ENCODE measurements at regions not wholly inside any gene's neighbourhood (a gene's known extent, or its start where the extent isn't known, plus 50 kb on each side); places are given as distances from the start of the nearest gene placed in this dataset.

DNA sequence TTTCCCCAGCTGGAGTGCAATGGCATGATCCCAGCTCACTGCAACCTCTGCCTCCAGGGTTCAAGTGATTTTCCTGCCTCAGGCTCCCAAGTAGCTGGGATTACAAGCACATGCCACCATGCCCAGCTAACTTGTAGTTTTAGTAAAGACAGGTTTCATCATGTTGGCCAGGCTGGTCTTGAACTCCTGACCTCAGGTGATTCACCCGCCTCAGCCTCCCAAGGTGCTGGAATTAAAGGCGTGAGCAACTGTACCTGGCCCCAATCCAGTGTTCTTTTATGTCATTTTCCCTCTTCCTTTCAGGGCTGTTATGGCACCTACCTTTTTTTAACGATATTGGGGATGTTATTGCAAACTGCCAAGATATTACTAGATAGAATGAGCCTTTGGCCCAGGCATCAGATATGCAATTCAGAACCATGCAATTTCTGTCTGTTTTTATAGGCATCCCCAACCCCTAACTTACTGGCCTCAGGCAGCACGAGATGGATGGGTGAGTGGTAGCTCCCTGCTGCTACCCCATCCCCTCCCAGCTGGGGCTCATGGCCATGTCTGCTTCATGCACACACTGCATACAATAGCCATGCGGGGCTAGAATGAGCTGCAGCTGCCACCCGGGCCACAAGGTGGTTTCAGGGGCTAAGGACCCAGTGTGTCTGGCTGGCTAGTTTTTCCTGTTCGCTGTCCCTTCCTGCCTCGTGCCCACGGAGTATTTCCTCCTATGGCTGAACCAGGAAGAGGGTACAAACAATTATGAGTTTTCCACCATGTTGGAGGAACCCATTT lies 1080.1 kb upstream of the SORCS1 start:
- DNase-seq (ENCODE audit: low read depth) = no peak

DNA sequence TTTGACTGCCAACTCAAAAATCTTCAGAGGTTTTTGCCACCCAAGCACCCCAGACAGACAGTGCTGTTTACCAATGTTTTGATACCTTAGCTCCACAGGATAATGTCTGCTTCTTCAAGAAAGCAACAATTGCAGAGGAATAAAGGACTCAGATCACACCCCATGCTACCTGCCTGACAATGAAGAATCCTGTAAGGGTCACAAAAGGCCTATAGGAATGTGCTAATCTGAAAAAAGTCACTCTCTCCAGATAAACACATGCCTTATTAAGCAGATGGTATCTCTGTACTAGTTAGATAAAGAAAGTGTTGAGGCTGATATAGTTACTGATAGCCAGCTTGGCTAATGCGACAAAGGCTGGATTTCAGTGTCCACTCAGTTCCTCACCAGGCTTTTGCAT lies 1076.7 kb upstream of the SORCS1 start:
- DNase-seq (ENCODE audit: low read depth) = no peak

DNA sequence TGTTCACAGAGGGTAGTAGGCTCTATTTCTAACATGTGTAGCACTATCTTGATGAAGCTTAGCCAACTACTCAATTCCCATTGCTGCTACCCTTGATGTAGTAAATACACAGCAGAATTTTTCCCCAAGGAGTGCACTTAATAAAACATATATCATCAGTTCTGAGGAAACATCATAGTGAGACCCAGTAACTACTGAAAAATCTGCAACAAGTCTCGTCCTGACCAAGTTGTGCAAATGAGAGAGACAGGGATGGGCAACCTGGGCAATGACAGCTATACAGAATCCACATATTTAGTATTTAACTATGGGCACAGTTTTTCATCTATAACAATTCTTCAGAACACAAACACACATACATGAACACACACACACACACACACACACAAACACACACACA lies 1073.8 kb upstream of the SORCS1 start:
- DNase-seq (ENCODE audit: low read depth) = no peak

DNA sequence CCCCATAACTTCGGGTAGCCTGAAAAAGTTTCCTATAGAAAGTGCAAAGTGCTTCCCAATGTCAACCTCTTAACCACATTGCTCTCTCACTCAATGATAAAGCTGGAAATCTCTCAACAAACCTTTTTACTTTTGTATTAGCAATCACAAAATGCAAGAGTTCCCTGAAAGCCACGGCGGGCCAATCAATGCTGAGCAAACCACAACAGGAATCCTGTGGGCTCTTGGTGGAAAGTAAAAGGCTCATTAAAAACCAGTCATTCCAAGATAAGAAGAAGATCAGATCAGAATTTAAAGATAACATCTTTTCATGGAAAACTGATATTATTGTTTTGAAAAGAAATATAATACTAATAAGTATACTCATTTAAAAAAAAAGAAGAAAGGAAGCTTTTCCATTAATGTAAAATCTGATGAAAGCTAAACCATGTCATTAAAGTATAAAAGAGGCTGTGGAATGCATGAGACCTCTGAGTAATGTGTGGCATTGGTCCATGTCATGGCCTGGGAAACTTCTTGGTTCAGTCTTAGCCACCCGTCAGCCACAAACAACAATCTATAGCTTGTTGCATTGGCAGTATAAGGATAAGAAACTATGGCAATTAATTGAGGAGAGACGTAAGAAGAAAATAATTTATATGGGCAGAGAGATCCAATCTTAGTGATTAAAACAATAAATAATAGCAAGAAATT lies 1066.1 kb upstream of the SORCS1 start:
- no peak for DNase-seq (ENCODE audit: low read depth)

DNA sequence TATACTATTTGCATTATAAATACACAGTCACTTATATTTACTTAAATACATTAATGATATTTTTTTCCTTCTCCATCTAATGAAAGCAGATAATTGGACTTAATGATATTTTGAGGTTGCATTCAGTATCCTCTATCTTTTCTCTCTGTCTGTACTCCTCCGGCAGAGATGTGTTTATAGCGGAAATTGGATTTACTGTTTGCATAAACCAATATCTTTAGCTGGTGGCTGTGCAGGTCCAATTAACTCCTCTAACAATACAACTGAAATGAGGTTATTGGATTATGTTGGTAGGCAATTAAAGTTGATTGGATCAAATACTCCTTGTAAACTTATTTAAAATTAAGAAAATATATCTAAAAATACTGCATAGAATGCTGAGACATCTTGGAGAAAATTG lies 1044.2 kb upstream of the SORCS1 start:
- no peak for DNase-seq (ENCODE audit: low read depth)

DNA sequence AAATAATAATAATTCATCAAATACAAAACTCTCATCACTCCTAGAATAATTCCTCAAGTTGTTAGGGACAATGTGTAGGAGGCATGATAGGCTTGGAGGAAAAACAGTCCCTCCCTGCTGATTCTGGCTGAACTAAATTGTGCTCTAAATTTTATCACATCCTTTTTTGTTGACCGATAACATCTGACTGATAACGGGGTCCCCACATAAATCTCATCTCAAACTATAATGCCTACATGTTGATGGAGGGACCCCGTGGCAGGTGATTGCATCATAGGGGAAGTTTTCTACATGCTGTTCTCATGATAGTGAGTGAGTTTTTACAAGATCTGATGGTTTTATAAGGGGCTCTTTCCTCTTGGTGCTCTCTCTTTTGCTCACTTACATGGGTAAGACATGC lies 1043.5 kb upstream of the SORCS1 start:
- no peak for DNase-seq (ENCODE audit: low read depth)

DNA sequence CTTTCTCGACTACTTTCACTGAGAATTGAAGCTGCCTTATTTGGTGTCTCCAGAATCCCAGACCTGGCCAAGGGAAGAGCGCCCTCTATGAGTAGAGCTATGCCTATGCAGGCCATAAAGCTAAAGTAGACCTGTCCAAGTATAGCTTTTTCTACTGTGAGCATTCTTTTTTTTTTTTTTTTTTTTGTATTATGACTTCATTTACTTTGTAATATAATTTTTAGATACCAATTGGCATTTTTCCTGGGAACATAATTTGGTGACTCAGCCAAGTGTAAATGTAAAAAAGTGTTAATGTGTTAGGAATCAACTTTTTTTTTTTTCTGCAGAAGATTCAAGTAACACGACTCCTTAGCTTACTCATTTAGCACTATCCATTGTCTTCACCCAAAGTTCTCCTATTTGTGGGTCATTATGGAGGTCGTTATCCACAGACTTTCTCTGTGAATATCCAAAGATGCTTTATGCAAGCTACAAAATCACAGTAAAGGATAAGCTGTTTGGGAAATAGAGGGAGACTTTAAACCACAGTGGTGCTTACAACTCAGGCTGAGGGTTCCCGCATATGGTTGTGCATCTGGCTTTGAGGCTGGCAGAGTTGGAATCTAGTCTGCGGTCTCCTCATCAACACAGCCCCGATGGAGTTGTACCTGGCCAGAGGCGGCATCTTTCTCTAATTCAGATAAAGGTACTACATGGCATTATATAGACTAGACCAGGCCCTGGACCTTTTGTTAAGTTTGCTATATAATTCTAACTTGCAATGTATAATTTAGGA lies 1040.2 kb upstream of the SORCS1 start:
- DNase-seq (ENCODE audit: low read depth) = peak; percentile 12

DNA sequence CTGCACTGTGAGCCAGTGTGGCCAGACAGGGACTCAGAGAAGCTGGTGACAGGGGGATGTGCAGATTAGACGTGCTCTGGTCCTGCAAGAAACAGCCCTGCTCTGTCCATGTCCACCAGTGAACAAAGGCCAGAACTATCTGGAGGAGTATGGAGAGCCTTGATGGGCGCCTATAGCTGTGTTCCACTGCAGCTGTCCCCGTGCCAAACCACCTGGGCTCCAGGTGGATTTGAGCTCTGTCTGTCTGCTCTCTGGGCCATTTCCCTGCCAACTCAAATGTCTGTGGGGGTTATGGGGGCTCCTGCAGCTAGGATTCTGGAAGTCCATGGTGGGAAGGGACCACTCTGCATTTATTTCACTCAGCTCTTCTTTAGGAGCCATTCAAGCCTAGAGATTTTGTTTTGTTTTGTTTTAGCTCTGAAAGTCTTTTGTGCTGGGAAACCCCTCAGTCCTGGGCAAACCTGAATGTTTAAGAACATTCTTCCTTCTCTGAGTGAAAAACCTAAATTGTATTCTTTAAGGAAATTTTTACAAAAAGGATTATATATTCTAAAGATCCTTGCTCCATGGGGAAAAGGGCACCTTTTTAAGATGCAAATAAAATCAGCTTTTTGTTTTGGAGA lies 1039.5 kb upstream of the SORCS1 start:
- DNase-seq (ENCODE audit: low read depth) = no peak

DNA sequence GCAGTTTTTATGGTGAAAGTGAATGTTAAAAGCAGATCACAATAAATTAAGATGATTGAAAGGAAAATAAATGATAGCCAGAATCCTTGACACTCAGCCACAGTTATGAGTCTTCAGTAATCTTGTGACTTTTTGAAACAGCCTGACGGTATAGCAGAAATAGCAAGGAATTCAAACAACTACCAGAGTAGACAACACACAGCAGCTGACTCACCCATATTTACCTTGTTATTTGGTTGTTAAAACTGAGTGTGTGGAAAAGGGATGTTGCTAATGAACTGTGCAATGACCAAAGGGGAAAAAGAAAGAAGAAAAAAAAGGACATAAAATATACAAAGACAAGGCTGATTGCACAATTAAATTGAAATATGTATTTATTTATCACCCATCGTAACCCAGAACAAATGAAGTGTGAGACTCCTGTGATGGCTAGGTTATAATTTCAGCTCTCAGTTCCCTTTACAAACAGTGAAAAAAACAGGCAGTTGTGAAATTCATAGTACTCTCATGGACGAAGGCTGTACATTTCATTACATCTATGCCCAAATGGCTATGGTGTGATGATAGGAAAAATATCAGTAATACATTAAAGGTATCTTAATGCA lies 1023.0 kb upstream of the SORCS1 start:
- DNase-seq (ENCODE audit: low read depth) = peak; percentile 11

DNA sequence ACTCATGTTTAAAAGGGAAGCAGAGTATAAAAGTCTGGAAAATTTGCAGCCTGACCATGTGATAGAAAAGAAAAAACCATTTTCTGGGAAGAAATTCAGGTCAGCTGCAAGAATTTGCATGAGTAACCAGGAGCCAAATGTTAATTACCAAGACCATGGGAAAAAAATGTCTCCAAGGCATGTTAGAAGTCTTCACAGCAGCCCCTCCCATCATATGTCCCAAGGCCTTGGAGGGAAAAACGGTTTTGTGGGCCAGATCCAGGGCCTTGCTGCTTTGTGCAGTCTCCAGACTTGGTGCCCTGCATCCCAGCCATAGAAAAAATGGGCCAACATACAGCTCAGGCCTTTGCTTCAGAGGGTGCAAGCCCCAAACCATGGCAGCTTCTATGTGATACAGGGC lies 1019.6 kb upstream of the SORCS1 start:
- no peak for DNase-seq (ENCODE audit: low read depth)

DNA sequence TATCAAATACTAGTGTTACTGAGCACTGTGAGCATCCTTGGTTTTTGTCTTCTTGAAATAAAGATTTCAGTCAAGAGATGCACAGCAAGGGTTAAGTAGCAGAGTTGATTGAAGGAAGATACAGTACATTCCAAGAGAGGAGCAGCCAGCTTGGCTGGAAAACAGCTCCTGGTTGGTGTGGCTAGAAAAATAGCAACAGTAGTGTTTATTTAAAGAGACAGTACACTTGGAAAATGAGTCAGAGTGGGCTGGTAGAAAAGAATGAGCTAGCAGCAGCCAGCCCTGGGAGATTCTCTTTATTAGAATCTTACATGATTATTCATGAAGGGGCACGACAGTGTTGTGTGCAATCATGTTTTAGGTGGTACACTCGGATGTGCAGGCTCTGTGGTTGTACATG lies 1016.4 kb upstream of the SORCS1 start:
- no peak for DNase-seq (ENCODE audit: low read depth)

DNA sequence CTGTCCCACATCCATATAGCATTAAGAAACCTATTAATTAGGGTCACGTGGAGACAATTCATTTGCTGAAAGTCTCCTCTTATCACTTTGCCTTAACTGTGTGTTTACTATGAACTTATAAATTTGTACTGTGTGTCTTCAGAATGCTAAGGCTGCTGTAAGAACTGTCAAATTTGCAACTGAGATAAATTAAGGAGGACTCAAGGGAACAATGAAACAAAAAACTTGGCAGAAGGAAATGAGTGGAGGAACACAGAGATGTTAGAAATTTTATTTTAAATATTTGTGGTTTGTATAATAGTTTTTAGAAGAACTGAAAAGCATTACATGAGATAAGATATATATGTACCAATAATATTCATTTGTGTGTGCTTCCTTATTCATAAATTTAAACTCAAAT lies 1005.3 kb upstream of the SORCS1 start:
- no peak for DNase-seq (ENCODE audit: low read depth)

DNA sequence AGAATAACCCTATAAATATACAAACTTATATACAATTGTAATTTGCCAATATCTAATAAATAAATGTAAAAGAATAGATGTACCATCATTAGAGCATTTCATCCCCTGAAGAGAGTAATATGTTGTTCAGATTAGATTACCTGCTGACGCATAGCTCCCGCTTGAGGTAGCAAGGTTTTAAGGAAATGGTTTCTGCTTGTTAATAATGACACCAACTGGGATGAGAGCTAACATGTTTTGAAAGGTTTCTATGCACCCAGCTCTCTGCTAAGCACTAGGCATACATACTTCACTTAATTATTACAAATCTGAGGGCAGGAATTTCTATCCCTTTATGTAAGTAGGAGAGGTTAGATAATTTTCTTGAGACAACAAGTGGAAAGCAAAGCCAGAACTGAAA lies 1003.3 kb upstream of the SORCS1 start:
- DNase-seq (ENCODE audit: low read depth) = no peak

DNA sequence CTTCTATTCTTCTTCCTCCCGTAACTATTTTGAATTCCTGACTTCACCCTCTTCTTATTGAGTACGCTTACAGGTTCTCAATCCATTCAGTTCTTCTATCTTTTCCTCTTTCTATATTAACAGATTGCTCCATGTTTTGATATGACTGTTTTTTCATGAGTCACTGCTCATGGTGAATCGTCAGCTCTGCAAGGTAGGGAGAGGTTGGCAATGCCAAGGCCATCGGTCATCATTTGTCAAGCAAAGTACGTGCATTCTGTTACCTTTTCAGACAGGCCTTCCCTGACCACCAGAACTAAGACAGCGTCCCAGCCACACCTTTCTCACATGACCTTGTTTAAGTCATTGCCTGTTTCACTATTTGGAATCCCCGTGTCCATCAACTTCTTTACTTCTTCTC lies 1001.9 kb upstream of the SORCS1 start:
- DNase-seq (ENCODE audit: low read depth) = peak; percentile 9

DNA sequence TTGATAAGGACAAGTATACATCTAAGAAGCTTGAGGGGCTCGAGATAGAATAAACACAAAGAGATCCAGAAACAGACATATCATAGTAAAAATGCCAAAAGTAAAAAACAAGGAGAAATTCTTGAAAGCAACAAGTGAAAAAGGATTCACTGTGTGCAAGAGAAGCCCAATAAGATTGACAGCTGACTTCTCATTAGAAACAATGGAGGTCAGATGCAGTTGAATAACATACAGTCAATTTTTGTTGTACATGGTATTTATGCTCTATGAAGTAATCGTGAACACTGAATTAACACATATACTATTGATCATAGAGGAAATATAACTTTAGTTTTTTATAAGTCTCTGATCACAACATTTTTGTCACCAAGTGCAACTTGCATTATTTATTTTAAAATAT lies 982.8 kb upstream of the SORCS1 start:
- no peak for DNase-seq (ENCODE audit: low read depth)

DNA sequence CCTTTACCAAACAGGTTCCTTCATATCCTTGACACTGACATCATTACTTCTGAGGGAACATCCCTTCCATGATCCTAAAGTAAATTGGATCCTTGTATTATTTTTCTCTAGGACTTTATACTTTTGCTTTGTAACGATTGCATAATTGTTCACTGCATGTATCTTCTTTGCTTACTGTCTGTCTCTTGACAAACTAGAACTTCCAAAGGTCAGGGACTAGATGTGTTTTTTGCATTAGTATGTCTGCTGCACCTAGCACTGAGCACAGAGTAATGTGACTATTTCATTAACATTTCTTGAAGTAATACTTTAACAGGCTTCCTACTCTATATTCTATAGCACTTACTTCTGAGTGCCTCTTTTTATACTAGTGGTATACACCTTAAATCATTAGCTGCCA lies 976.6 kb upstream of the SORCS1 start:
- DNase-seq (ENCODE audit: low read depth) = no peak

DNA sequence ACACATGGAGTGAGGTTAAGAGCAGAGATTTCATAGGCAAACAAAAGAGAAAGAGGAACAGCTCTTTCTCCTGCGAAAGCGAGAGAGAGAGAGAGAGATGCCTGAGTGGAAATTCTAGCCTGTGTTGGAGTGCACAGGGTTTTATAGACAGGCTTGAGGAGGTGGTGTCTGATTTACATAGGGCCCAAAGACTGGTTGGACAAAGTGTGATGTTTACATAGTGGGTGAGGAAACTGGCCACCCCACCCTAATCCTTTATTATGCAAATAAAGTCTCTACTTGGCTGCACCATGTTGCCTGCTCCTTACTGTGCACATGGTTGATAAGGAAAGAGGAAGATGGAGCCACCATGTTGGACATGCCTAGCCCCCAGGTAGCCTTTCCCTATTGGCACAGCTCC lies 967.8 kb upstream of the SORCS1 start:
- no peak for DNase-seq (ENCODE audit: low read depth)

DNA sequence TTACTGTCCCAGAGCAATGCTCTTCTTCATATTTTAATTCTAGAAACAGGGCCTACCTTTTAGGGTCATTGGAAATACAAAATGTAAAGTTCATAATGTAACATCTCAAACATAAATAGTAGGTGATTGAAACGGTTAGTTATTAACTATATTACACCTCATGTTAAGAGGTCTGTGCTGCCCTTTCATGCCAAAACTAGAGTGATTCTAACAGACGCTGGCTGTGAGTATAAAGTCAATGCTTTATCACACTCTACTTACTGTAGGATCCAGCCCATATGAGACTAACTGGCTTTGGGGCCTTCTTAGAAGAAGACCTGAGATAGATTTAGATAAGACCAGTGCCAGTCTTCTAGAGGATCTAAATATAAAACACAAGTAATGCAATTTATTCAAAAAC lies 966.1 kb upstream of the SORCS1 start:
- DNase-seq (ENCODE audit: low read depth) = no peak

DNA sequence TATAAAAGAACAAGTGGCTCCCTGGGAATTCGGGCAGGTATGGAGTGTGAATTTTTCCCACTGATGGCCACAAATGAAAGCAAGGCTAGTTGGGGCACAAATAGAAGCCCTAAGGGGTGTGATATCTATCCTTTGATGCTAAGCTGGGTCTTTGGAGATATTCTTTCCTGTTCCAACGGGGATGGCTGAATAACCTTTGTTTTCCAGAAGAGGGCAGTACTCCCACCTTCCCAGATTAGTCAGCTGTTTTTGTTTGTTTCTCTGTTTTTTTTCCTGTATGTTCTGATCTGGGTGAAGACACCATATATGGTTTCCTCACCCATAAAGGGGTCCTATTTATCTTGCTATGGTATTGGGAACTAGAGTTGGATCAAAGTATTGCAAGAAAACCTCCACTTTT lies 947.7 kb upstream of the SORCS1 start:
- DNase-seq (ENCODE audit: low read depth) = peak; percentile 1

DNA sequence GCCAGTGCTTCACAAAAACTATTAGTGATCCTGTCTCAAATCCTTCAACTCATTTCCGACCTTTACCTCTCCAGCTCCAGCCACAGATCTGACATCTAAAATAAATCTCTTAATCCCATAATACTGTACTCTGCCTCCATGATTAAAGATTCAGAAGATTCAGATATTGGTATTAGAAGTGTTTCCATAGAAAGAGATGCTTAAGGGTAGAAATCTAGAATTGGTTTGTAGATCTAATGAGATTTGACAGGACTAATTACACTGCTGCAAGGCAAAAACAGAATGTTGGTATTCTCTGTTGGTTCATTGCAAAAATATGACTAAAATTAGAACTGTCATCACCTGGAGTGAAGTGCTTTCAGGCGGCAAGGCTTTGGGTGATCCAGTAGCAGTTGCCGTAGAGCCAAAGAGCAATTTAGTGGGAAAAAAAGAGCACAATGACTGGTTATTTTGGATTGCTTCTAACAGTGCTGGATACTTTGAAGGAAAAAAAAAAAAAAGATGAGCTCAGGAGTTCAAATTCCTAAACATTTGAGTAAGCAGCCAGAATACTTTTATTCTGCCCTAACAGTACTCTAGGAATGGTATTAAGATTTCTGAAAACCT lies 940.1 kb upstream of the SORCS1 start:
- no peak for DNase-seq (ENCODE audit: low read depth)

DNA sequence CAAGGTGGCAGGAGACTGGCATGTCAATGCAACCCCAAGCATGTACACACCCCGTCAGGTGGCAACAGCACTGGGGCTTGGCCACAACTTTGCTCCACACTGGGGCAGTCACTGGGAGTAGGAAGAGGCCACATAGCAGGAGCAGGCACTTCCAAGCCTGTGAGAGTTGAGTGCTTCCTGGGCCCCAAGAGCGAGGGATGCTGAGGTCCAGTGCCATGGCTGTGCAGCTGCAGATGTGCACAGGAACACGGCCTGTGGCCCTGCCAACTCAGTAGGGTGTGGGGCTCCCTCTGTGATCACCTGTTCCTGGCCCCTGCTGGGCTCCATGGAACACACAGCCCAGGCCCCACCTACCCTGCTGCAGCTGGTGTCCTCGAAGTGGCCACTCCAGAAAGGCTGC lies 932.8 kb upstream of the SORCS1 start:
- DNase-seq (ENCODE audit: low read depth) = no peak
